DND-41 (cell line): ENCODE measurements at regions not wholly inside any gene's neighbourhood (a gene's known extent, or its start where the extent isn't known, plus 50 kb on each side); places are given as distances from the start of the nearest gene placed in this dataset.

Source experiments
- ATAC-seq: fragments of 200-7000 bp; cut with Tn5 transposase; 3 replicates; pipeline ENCODE4 v1.9.1; 2021; ENCODE audit warnings: low read depth; ENCODE audit not compliant: insufficient read depth
- DNase-seq: peaks from one replicate; pipeline ENCODE4 v3.0.0-alpha.2; 2020
- H2AFZ ChIP-seq: 2 replicates; pipeline ENCODE4 v1.6.0; 2012; ENCODE audit warnings: low read depth, low read length
- H3K27ac ChIP-seq: 2 replicates; pipeline ENCODE4 v1.5.1; 2012; ENCODE audit warnings: low read length, inconsistent platforms
- H3K27me3 ChIP-seq: fragments of 200-600 bp; sonication (generic); 2 replicates; pipeline ENCODE4 v1.6.0; 2012; ENCODE audit warnings: low read length, mild to moderate bottlenecking, inconsistent platforms; ENCODE audit not compliant: insufficient read depth, poor library complexity
- H3K36me3 ChIP-seq: 2 replicates; pipeline ENCODE4 v1.5.1; 2012; ENCODE audit warnings: low read length, inconsistent platforms; ENCODE audit not compliant: insufficient read depth
- H3K4me1 ChIP-seq: 2 replicates; pipeline ENCODE4 v1.5.1; 2012; ENCODE audit warnings: mild to moderate bottlenecking, low read length; ENCODE audit not compliant: insufficient read depth
- H3K4me2 ChIP-seq: 2 replicates; pipeline ENCODE4 v1.6.0; 2012; ENCODE audit warnings: mild to moderate bottlenecking, moderate library complexity, low read length, inconsistent platforms; ENCODE audit not compliant: insufficient read depth
- H3K4me3 ChIP-seq, 2 experiments: fragments of 200-600 bp in 1 of 2; shearing (Covaris generic) in 1 of 2; 2 replicates each; pipeline ENCODE4 v1.5.1; 2012 to 2016; ENCODE audit warnings: inconsistent platforms in 2 of 2, low read length in 2 of 2, mild to moderate bottlenecking in 2 of 2, low read depth in 1 of 2, moderate library complexity in 1 of 2
- H3K79me2 ChIP-seq: 2 replicates; pipeline ENCODE4 v1.6.0; 2012; ENCODE audit warnings: low read length, inconsistent platforms; ENCODE audit not compliant: insufficient read depth
- H3K9ac ChIP-seq: 2 replicates; pipeline ENCODE4 v1.6.0; 2012; ENCODE audit warnings: low read depth, mild to moderate bottlenecking, inconsistent platforms, low read length, moderate library complexity
- H3K9me3 ChIP-seq: 2 replicates; pipeline ENCODE4 v1.5.1; 2012; ENCODE audit warnings: low read length, moderate library complexity, mild to moderate bottlenecking, inconsistent platforms; ENCODE audit not compliant: insufficient read depth, severe bottlenecking
- H4K20me1 ChIP-seq: 2 replicates; pipeline ENCODE4 v1.6.0; 2012; ENCODE audit warnings: low read length; ENCODE audit not compliant: insufficient read depth
- EZH2 ChIP-seq: IDR thresholded peaks from 3 replicates; pipeline ENCODE4 v1.6.1; 2012; ENCODE audit warnings: borderline replicate concordance, low read depth, mild to moderate bottlenecking, moderate library complexity, low read length, inconsistent platforms; ENCODE audit not compliant: severe bottlenecking
- TF ChIP-seq, protein P1 (sequence below): IDR thresholded peaks from 2 replicates; pipeline ENCODE4 v1.5.1; 2012; ENCODE audit warnings: borderline replicate concordance, low read length, moderate library complexity, mild to moderate bottlenecking; ENCODE audit not compliant: poor library complexity, severe bottlenecking; ENCODE audit errors: extremely low read depth

DNA sequence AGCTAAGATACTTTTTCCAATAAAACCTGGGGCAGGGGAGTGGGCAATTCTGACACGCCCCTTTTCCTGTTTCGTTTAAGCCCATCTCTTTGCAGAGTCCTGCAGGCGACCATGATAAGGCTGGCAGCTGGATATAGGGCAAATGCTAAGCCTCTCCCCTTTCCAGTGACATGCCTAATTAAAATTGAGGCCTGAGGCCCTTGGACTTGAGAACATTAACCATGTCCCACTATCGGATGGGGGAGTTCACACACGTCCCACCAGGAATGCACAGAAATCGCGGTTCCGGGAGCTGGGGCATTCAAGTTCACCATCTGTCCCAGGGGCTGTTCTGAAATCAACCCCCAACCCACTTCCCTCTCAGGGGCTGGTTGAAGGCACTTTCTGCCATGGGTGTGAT is 109.2 kb upstream of the FOXF1 start:
- no peak for TF ChIP-seq EZH2
- ATAC-seq (no peak), DNase-seq (no peak)
- H3K4me2 ChIP-seq = no peak overlapping the region
- no peaks in the 10 kb centered on the region for H3K4me1 ChIP-seq
- H3K9me3 ChIP-seq = no peaks in the 10 kb centered on the region
- H3K36me3 ChIP-seq = no peaks in the 10 kb centered on the region
- no peaks in the 10 kb centered on the region for H3K79me2 ChIP-seq
- no peak overlapping the region for H3K4me3 ChIP-seq
- no peaks in the 10 kb centered on the region for H3K27me3 ChIP-seq
- H4K20me1 ChIP-seq = no peaks in the 10 kb centered on the region
- no peak overlapping the region for H2AFZ ChIP-seq
- no peak overlapping the region for H3K27ac ChIP-seq
- H3K9ac ChIP-seq = no peak overlapping the region

DNA sequence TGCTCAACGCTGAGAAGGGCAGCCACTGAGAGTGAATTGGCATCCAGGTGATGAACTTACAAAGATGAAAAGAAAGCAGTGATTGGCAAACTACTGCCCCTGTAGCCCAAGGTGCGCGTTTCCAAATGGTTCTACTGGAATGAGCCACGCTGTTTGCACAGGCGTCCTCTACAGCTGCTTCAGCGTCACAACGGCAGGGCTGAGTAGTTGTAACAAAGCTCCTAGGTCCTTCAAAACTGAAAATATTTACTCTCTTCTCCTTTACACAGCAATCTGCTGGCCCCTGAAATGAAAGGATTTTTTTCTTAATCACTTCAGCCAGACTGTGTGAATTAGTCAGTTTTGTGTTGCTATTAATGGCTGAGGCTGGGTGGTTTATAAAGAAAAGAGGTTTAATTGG is 107.2 kb upstream of the FOXF1 start:
- no peaks in the 10 kb centered on the region for H3K9me3 ChIP-seq
- H3K9ac ChIP-seq = no peak overlapping the region
- H3K27me3 ChIP-seq = peaks cover 5% of the 10 kb centered on the region
- no peak for DNase-seq
- TF ChIP-seq EZH2 = no peak
- TF ChIP-seq, protein P1, sequence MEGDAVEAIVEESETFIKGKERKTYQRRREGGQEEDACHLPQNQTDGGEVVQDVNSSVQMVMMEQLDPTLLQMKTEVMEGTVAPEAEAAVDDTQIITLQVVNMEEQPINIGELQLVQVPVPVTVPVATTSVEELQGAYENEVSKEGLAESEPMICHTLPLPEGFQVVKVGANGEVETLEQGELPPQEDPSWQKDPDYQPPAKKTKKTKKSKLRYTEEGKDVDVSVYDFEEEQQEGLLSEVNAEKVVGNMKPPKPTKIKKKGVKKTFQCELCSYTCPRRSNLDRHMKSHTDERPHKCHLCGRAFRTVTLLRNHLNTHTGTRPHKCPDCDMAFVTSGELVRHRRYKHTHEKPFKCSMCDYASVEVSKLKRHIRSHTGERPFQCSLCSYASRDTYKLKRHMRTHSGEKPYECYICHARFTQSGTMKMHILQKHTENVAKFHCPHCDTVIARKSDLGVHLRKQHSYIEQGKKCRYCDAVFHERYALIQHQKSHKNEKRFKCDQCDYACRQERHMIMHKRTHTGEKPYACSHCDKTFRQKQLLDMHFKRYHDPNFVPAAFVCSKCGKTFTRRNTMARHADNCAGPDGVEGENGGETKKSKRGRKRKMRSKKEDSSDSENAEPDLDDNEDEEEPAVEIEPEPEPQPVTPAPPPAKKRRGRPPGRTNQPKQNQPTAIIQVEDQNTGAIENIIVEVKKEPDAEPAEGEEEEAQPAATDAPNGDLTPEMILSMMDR = no peak
- H3K4me1 ChIP-seq = no peaks in the 10 kb centered on the region
- ATAC-seq = no peak
- H3K27ac ChIP-seq = no peak overlapping the region
- no peaks in the 10 kb centered on the region for H4K20me1 ChIP-seq
- H3K36me3 ChIP-seq = no peaks in the 10 kb centered on the region
- H2AFZ ChIP-seq = no peak overlapping the region
- H3K79me2 ChIP-seq = no peaks in the 10 kb centered on the region
- H3K4me3 ChIP-seq = no peak overlapping the region
- H3K4me2 ChIP-seq = no peak overlapping the region

DNA sequence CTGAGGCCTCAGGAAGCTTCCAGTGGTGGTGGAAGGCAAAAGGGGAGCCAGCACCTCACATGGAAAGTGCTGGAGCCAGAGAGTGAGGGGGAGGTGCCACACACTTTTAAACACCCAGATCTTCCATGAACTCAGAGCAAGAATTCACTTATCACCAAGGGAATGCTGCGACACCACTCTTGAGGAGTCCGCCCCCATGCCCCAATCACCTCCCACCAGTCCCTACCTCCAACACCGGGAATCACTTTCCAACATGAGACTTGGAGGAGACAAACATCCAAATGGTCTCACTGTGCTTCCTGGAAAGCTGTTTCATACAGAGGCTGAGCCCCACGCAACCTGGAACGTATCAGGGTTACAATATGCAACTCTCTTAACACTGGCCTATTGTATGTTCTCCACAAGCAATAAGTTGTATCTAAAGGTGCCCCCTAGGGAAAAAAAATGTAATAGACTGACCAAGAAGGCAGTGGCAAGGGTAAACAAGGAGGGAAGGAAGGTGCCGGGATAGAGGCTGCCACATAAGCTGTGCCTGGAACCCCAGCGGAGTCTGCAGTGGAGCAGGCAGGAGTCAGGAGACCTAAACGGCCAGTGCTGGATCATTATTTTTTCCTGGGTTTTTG is 106.7 kb upstream of the FOXF1 start:
- Histone ChIP-seq H2AFZ (no peak overlapping the region), H3K36me3 (no peaks in the 10 kb centered on the region), H3K9me3 (no peaks in the 10 kb centered on the region), H3K4me3 (no peak overlapping the region), H3K4me2 (no peak overlapping the region), H3K4me1 (no peaks in the 10 kb centered on the region), H4K20me1 (no peaks in the 10 kb centered on the region; the same call in 1 of the 2 replicates), H3K27ac (no peak overlapping the region), H3K9ac (no peak overlapping the region), H3K27me3 (peaks cover 5% of the 10 kb centered on the region), H3K79me2 (no peaks in the 10 kb centered on the region)
- no peak for TF ChIP-seq EZH2
- TF ChIP-seq, protein P1 = no peak
- DNase-seq = no peak
- ATAC-seq = no peak

DNA sequence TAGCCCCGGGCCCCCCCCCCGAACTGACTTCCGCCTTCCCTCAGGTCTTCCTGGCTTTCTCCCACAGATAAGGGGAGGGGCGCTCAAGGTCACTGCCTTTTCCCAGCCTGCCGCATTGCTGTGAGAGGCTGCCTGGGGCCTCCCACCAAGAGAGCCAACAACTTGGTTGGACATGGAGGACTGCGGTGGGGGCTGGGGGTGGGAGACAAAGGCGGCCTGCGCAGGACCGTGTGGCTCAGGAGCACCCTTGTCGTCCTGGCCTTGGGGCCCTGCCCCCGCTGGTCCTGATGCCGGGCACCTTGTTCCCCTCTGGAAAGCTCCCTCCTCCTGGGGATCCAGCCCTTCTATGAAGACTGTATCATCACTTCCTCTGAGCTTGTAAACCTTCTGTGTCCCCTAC is 105.6 kb upstream of the FOXF1 start:
- no peak overlapping the region for H3K4me3 ChIP-seq
- H3K9ac ChIP-seq = no peak overlapping the region
- H2AFZ ChIP-seq = no peak overlapping the region
- H3K36me3 ChIP-seq = no peaks in the 10 kb centered on the region
- H3K4me2 ChIP-seq = no peak overlapping the region
- ATAC-seq (no peak), DNase-seq (no peak)
- no peak overlapping the region for H3K27ac ChIP-seq
- H3K27me3 ChIP-seq = peaks cover 5% of the 10 kb centered on the region
- TF ChIP-seq, protein P1 = no peak
- TF ChIP-seq EZH2 = no peak
- no peaks in the 10 kb centered on the region for H3K79me2 ChIP-seq
- no peaks in the 10 kb centered on the region; the same call in 1 of the 2 replicates for H4K20me1 ChIP-seq
- no peaks in the 10 kb centered on the region for H3K4me1 ChIP-seq
- H3K9me3 ChIP-seq = no peaks in the 10 kb centered on the region
